ENCODE measurements at regions not wholly inside any gene's neighbourhood (a gene's known extent, or its start where the extent isn't known, plus 50 kb on each side); places are given as distances from the start of the nearest gene placed in this dataset.

- H3K4me1 ChIP-seq (ENCODE audit: control insufficient read depth in 4 of 4, insufficient read depth in 4 of 4, low read length in 3 of 4), result no peaks in the 10 kb centered on the region
- H3K9me3 ChIP-seq (ENCODE audit: control insufficient read depth in 4 of 4, low read length in 3 of 4), result no peaks in the 10 kb centered on the region
- no peak overlapping the region for H3K27ac ChIP-seq (ENCODE audit: low read depth in 1 of 2, low read length in 2 of 2)
- 53% methylated on average over 5 of the region's 5 CpGs for WGBS
- H3K9ac ChIP-seq (ENCODE audit: low read depth in 1 of 2, low read length in 2 of 2), result no peak overlapping the region
- DNase-seq (ENCODE audit: low spot score), result no peak
- peaks cover 0 to 2% (median 0%) of the 10 kb centered on the region in 4 donors for H3K27me3 ChIP-seq (ENCODE audit: control insufficient read depth in 4 of 4, insufficient read depth in 4 of 4, low read length in 3 of 4)
- TF ChIP-seq CTCF (IDR thresholded peaks at IDR 0.05; ENCODE audit: low read depth, low read length, missing input control), result no peak
- H3K36me3 ChIP-seq (ENCODE audit: control insufficient read depth in 4 of 4, insufficient read depth in 3 of 4, low read depth in 1 of 4, low read length in 3 of 4), result no peaks in the 10 kb centered on the region
- H3K4me3 ChIP-seq (ENCODE audit: low read depth in 1 of 3, low read length in 3 of 3), result no peak overlapping the region
Observed at GRCh38 chr11:112730591-112730990, 230.6 kb upstream of the NCAM1 start.

GRCh38 chr11:112731538-112731937 lies 229.7 kb upstream of the NCAM1 start:
- Histone ChIP-seq H3K36me3 (ENCODE audit: control insufficient read depth in 4 of 4, insufficient read depth in 3 of 4, low read depth in 1 of 4, low read length in 3 of 4) (no peaks in the 10 kb centered on the region), H3K4me3 (ENCODE audit: low read depth in 1 of 3, low read length in 3 of 3) (no peak overlapping the region), H3K9ac (ENCODE audit: low read depth in 1 of 2, low read length in 2 of 2) (no peak overlapping the region), H3K27me3 (ENCODE audit: control insufficient read depth in 4 of 4, insufficient read depth in 4 of 4, low read length in 3 of 4) (peaks cover 0 to 2% (median 0%) of the 10 kb centered on the region in 4 donors), H3K27ac (ENCODE audit: low read depth in 1 of 2, low read length in 2 of 2) (no peak overlapping the region), H3K4me1 (ENCODE audit: control insufficient read depth in 4 of 4, insufficient read depth in 4 of 4, low read length in 3 of 4) (no peaks in the 10 kb centered on the region), H3K9me3 (ENCODE audit: control insufficient read depth in 4 of 4, low read length in 3 of 4) (no peaks in the 10 kb centered on the region)
- DNase-seq (ENCODE audit: low spot score), result no peak
- 72% methylated on average over 2 of the region's 2 CpGs for WGBS
- no peak for TF ChIP-seq HNF4A (conservative IDR thresholded peaks at IDR 0.05)
- no peak for TF ChIP-seq CTCF (IDR thresholded peaks at IDR 0.05; ENCODE audit: low read depth, low read length, missing input control)
- no peak for TF ChIP-seq YY1 (IDR thresholded peaks at IDR 0.05)
- TF ChIP-seq RAD21 (IDR thresholded peaks at IDR 0.05), result no peak
- no peak for TF ChIP-seq ZBTB33 (IDR thresholded peaks at IDR 0.05)
- TF ChIP-seq RXRA (IDR thresholded peaks at IDR 0.05), result no peak
- no peak for TF ChIP-seq ATF3 (IDR thresholded peaks at IDR 0.05)
- TF ChIP-seq HNF4G (IDR thresholded peaks at IDR 0.05), result no peak

- Histone ChIP-seq H3K36me3 (ENCODE audit: control insufficient read depth in 4 of 4, insufficient read depth in 3 of 4, low read depth in 1 of 4, low read length in 3 of 4) (no peaks in the 10 kb centered on the region), H3K9ac (ENCODE audit: low read depth in 1 of 2, low read length in 2 of 2) (no peak overlapping the region), H3K4me3 (ENCODE audit: low read depth in 1 of 3, low read length in 3 of 3) (no peak overlapping the region), H3K27me3 (ENCODE audit: control insufficient read depth in 4 of 4, insufficient read depth in 4 of 4, low read length in 3 of 4) (peaks cover 0 to 2% (median 0%) of the 10 kb centered on the region in 4 donors), H3K9me3 (ENCODE audit: control insufficient read depth in 4 of 4, low read length in 3 of 4) (no peaks in the 10 kb centered on the region), H3K27ac (ENCODE audit: low read depth in 1 of 2, low read length in 2 of 2) (no peak overlapping the region), H3K4me1 (ENCODE audit: control insufficient read depth in 4 of 4, insufficient read depth in 4 of 4, low read length in 3 of 4) (no peaks in the 10 kb centered on the region)
- 60% methylated on average over 4 of the region's 4 CpGs for WGBS
- TF ChIP-seq SP1 (IDR thresholded peaks at IDR 0.05), result no peak
- TF ChIP-seq FOXA2 (IDR thresholded peaks at IDR 0.05), result no peak
- TF ChIP-seq GABPA (IDR thresholded peaks at IDR 0.05 in 1 of 2, conservative IDR thresholded peaks at IDR 0.05 in 1 of 2), result no peak
- TF ChIP-seq ATF3 (IDR thresholded peaks at IDR 0.05), result no peak
- no peak for TF ChIP-seq YY1 (IDR thresholded peaks at IDR 0.05)
- no peak for TF ChIP-seq HNF4G (IDR thresholded peaks at IDR 0.05)
- no peak for TF ChIP-seq RAD21 (IDR thresholded peaks at IDR 0.05)
- no peak for TF ChIP-seq TAF1 (conservative IDR thresholded peaks at IDR 0.05)
- TF ChIP-seq JUND (IDR thresholded peaks at IDR 0.05), result no peak
- TF ChIP-seq EGR1 (IDR thresholded peaks at IDR 0.05; ENCODE audit: low read depth in 2 of 2), result no peak
- DNase-seq (ENCODE audit: low spot score), result no peak
Observed at GRCh38 chr11:112732031-112732430, 229.2 kb upstream of the NCAM1 start.

Measured in liver (tissue), 8 donors.